ENCODE measurements at regions not wholly inside any gene's neighbourhood (a gene's known extent, or its start where the extent isn't known, plus 50 kb on each side); places are given as distances from the start of the nearest gene placed in this dataset.

- no peak overlapping the region for H3K27ac ChIP-seq (replicated peaks)
- H3K4me3 ChIP-seq (replicated peaks; ENCODE audit: insufficient read depth, low read length), result no peak overlapping the region
- TF ChIP-seq CTCF (IDR thresholded peaks at IDR 0.05; ENCODE audit: insufficient read depth, low read length) (no peak), GABPA (IDR thresholded peaks at IDR 0.05; ENCODE audit: low read depth) (no peak), POLR2AphosphoS5 (IDR thresholded peaks at IDR 0.05; ENCODE audit: low read depth) (no peak)
- no peaks in the 10 kb centered on the region for H3K27me3 ChIP-seq (ENCODE audit: insufficient read depth, poor library complexity, severe bottlenecking)
- no peak for DNase-seq (ENCODE audit: low read depth in 1 of 2, low spot score in 1 of 2)
Observed at GRCh38 chr3:182399978-182400737, 393.1 kb upstream of the ATP11B start.

- no peak overlapping the region for H3K27ac ChIP-seq (replicated peaks)
- DNase-seq (ENCODE audit: low read depth in 1 of 2, low spot score in 1 of 2), result no peak
- H3K27me3 ChIP-seq (ENCODE audit: insufficient read depth, poor library complexity, severe bottlenecking), result no peaks in the 10 kb centered on the region
- TF ChIP-seq SPI1 (IDR thresholded peaks at IDR 0.05; ENCODE audit: borderline replicate concordance, low read depth), result no peak
- TF ChIP-seq GABPA (IDR thresholded peaks at IDR 0.05; ENCODE audit: low read depth), result no peak
- no peak for TF ChIP-seq REST (IDR thresholded peaks at IDR 0.05; ENCODE audit: insufficient replicate concordance, low read depth)
- no peak for TF ChIP-seq POLR2AphosphoS5 (IDR thresholded peaks at IDR 0.05; ENCODE audit: low read depth)
- TF ChIP-seq CTCF (IDR thresholded peaks at IDR 0.05; ENCODE audit: insufficient read depth, low read length), result no peak
- no peak overlapping the region for H3K4me3 ChIP-seq (replicated peaks; ENCODE audit: insufficient read depth, low read length)
Observed at GRCh38 chr3:182400838-182401237, 392.5 kb upstream of the ATP11B start.

GRCh38 chr3:182404031-182404430, 389.3 kb upstream of the ATP11B start:
- no peak overlapping the region for H3K27ac ChIP-seq (replicated peaks)
- no peak overlapping the region for H3K4me3 ChIP-seq (replicated peaks; ENCODE audit: insufficient read depth, low read length)
- H3K27me3 ChIP-seq (ENCODE audit: insufficient read depth, poor library complexity, severe bottlenecking), result no peaks in the 10 kb centered on the region
- DNase-seq (ENCODE audit: low read depth in 1 of 2, low spot score in 1 of 2), result no peak
- no peak for TF ChIP-seq CTCF (IDR thresholded peaks at IDR 0.05; ENCODE audit: insufficient read depth, low read length)
- no peak for TF ChIP-seq SPI1 (IDR thresholded peaks at IDR 0.05; ENCODE audit: borderline replicate concordance, low read depth)
- no peak for TF ChIP-seq GABPA (IDR thresholded peaks at IDR 0.05; ENCODE audit: low read depth)
- no peak for TF ChIP-seq POLR2AphosphoS5 (IDR thresholded peaks at IDR 0.05; ENCODE audit: low read depth)
- TF ChIP-seq REST (IDR thresholded peaks at IDR 0.05; ENCODE audit: insufficient replicate concordance, low read depth), result no peak

GRCh38 chr3:182405759-182406158, 387.5 kb upstream of the ATP11B start:
- DNase-seq (ENCODE audit: low read depth in 1 of 2, low spot score in 1 of 2), result no peak
- no peak overlapping the region for H3K27ac ChIP-seq (replicated peaks)
- no peaks in the 10 kb centered on the region for H3K27me3 ChIP-seq (ENCODE audit: insufficient read depth, poor library complexity, severe bottlenecking)
- H3K4me3 ChIP-seq (replicated peaks; ENCODE audit: insufficient read depth, low read length), result no peak overlapping the region
- TF ChIP-seq SPI1 (IDR thresholded peaks at IDR 0.05; ENCODE audit: borderline replicate concordance, low read depth), result no peak
- no peak for TF ChIP-seq GABPA (IDR thresholded peaks at IDR 0.05; ENCODE audit: low read depth)
- no peak for TF ChIP-seq CTCF (IDR thresholded peaks at IDR 0.05; ENCODE audit: insufficient read depth, low read length)
- TF ChIP-seq POLR2AphosphoS5 (IDR thresholded peaks at IDR 0.05; ENCODE audit: low read depth), result no peak
- TF ChIP-seq REST (IDR thresholded peaks at IDR 0.05; ENCODE audit: insufficient replicate concordance, low read depth), result no peak

Measured in HL-60 (cell line).